IPS DF 19.7 (cell line): ENCODE measurements at regions not wholly inside any gene's neighbourhood (a gene's known extent, or its start where the extent isn't known, plus 50 kb on each side); places are given as distances from the start of the nearest gene placed in this dataset.

ENCODE experiments used
- DNase-seq: peaks from one replicate; pipeline ENCODE4 v3.0.0-alpha.2; 2013; ENCODE audit warnings: low read depth, low spot score

GRCh38 chr13:107117327-107118012 lies 549.5 kb upstream of the ARGLU1 start:
- no peak for DNase-seq

- DNase-seq = no peak
Measured at GRCh38 chr13:107113387-107113786, 545.5 kb upstream of the ARGLU1 start.

GRCh38 chr13:107111248-107111647 lies 543.3 kb upstream of the ARGLU1 start:
- no peak for DNase-seq

GRCh38 chr13:107104631-107105030 lies 536.7 kb upstream of the ARGLU1 start:
- DNase-seq = no peak

- no peak for DNase-seq
Measured at GRCh38 chr13:107102676-107103075, 534.7 kb upstream of the ARGLU1 start.

- DNase-seq = no peak
Measured at GRCh38 chr13:107099661-107100060, 531.7 kb upstream of the ARGLU1 start.

- DNase-seq = no peak
Measured at GRCh38 chr13:107097916-107098315, 530.0 kb upstream of the ARGLU1 start.

- no peak for DNase-seq
Measured at GRCh38 chr13:107095876-107096275, 527.9 kb upstream of the ARGLU1 start.

- DNase-seq = no peak
Measured at GRCh38 chr13:107091861-107092260, 523.9 kb upstream of the ARGLU1 start.

- DNase-seq = no peak
Measured at GRCh38 chr13:107091428-107091827, 523.5 kb upstream of the ARGLU1 start.

GRCh38 chr13:107088061-107088460 lies 520.1 kb upstream of the ARGLU1 start:
- DNase-seq = no peak

GRCh38 chr13:107079423-107080049 lies 511.6 kb upstream of the ARGLU1 start:
- no peak for DNase-seq

GRCh38 chr13:107078229-107078765 lies 510.4 kb upstream of the ARGLU1 start:
- DNase-seq = no peak

GRCh38 chr13:107076801-107077200 lies 508.9 kb upstream of the ARGLU1 start:
- no peak for DNase-seq

GRCh38 chr13:107075576-107075975 lies 507.6 kb upstream of the ARGLU1 start:
- DNase-seq = no peak

- DNase-seq = no peak
Measured at GRCh38 chr13:107070792-107071191, 502.9 kb upstream of the ARGLU1 start.

- no peak for DNase-seq
Measured at GRCh38 chr13:107069108-107069776, 501.3 kb upstream of the ARGLU1 start.

- DNase-seq = no peak
Measured at GRCh38 chr13:107067381-107067780, 499.4 kb upstream of the ARGLU1 start.

- DNase-seq = no peak
Measured at GRCh38 chr13:107066355-107066754, 498.4 kb upstream of the ARGLU1 start.

GRCh38 chr13:107065036-107065435 lies 497.1 kb upstream of the ARGLU1 start:
- DNase-seq = no peak

- no peak for DNase-seq
Measured at GRCh38 chr13:107057028-107057631, 489.2 kb upstream of the ARGLU1 start.
